HG03025 (cell line): ENCODE measurements at regions not wholly inside any gene's neighbourhood (a gene's known extent, or its start where the extent isn't known, plus 50 kb on each side); places are given as distances from the start of the nearest gene placed in this dataset.

Experiments used
- ATAC-seq: cut with Tn5 transposase; IDR thresholded peaks from one replicate; pipeline ENCODE4 v1.9.1; 2021; ENCODE audit warnings: mild to moderate bottlenecking, moderate library complexity; ENCODE audit not compliant: unreplicated experiment, low FRiP score

GRCh38 chr3:82957079-82957478, 1195.6 kb upstream of the GBE1 start:
- ATAC-seq = no peak

GRCh38 chr3:82954486-82954885, 1193.0 kb upstream of the GBE1 start:
- no peak for ATAC-seq

GRCh38 chr3:82942041-82942440, 1180.6 kb upstream of the GBE1 start:
- ATAC-seq = no peak

GRCh38 chr3:82940124-82940523, 1178.7 kb upstream of the GBE1 start:
- no peak for ATAC-seq

DNA sequence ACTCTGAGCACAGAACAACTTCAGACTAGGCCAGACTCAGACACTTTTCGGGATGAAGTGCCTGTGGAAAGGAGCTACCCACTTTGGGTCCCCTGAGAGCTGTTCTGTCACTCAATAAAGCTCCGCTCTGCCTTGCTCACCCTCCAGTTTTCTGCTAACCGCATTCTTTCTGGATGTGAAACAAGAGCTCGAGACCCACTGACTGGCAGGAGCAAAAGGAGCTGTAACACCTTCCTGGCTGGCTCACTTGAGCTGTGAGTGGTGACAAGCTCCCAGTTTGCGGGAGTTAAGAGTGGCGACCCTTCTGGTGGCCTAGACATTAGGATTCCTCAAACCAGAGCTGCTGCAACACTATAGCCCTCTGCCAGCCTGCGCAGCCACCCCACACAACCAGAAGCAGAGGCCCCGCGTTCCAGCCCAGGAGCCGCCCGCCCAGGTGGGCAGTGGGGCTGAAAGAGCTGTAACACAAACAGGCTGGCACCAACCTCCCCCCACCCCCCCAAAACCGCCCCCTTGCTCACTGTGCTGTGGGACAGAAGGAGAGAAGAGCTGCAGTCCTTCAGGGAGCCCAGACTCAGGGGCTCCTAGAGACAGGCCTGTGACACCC, 1178.1 kb upstream of the GBE1 start:
- no peak for ATAC-seq

- no peak for ATAC-seq
These were observed 1177.4 kb upstream of the GBE1 start for GRCh38 chr3:82938821-82939328.

DNA sequence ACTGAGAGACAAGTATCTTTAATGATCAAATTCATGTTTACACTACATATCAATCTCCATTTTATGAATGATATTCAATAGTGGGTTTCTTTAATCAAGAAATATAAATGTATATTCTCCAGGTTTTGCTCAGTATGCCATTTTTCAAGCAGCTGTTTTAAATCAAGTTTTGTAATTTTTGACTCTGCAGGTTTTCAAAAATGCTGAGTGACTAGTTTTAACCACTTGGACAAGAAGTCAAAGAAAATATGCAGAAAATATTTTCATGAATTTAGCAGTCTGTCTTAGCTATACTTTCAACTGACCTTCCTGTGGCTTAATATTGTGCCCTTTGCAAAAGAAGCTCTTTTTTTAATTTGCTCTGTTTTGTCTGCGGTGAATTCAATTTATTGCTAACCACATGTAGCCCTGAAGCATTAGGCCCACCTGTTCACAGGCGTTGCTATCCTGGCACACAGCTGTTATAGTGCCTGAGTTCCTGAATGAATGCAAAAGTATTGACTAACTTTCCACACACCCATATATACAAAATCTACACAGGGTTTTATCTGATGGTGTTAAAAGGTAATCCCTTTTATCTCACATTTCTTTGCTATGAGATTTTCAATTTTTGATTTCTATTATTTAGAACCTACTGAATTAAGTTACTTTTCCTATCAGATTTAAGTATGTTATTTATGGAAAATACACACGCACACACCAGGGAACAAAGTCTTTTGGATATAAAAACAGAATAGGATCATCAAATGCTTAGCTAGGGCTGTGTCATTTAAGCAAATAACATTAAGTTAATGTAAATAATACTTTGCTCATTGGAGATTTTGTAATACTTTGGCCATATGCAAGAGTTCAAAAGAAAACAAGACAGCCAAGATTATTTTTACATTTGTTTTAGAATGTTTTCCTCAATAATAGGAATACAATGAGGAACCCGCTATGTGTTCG, 1166.1 kb upstream of the GBE1 start:
- no peak for ATAC-seq

DNA sequence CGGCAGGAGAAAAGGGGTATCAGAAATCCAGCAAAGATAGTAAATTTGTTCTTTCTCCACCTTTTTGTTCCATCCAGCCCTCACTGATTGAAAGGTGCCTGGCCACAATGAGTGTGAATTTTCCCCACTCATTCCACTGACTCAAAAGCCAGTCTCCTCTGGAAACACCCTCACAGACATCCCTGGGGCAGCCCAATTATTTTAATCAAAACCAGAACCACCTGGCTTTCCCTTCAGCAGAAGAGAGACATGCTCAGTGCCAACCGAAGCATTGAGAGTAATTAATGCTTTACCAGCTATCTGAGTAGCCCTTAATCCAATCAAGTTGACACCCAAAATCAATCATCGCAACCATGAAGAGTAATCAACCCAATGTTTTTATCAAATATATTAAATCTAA, 1129.6 kb upstream of the GBE1 start:
- no peak for ATAC-seq

DNA sequence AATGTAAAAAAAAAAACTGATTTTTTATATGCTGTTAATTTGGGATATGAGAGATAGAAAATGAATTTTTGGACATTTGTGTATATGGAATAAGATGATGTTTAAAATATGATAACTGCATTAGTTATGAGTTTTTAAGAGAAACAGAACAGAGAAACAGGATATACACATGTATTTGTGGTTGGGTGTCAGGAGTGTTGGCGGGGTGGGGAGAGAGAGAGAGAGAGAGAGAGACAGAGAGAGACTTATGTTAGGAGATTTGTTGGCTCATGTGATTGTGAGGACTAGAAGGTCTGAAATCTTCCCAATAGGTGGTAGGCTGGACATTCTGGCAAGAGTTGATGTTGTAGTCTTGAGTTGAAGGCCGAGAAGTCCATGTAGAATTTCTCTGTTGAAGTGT, 1121.6 kb upstream of the GBE1 start:
- ATAC-seq = no peak

DNA sequence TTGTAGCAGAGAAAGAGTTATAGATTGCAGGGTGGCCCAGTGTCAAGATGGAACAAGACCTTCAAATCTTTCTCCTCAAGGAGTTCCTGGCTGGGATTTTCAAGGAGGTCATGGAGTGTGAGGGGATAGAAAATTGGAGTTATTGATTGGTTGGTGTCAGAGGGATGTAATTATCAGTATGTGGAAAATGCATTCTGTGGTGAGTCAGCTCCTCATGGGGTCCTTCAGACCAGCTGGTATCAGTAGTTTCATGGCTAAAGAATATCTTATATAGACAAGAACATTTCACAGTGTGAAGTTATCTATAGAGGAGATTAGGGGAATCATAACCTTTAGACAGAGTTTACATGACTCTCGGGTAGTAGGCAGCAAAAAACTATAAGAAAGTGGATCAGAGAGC, 1114.0 kb upstream of the GBE1 start:
- no peak for ATAC-seq

DNA sequence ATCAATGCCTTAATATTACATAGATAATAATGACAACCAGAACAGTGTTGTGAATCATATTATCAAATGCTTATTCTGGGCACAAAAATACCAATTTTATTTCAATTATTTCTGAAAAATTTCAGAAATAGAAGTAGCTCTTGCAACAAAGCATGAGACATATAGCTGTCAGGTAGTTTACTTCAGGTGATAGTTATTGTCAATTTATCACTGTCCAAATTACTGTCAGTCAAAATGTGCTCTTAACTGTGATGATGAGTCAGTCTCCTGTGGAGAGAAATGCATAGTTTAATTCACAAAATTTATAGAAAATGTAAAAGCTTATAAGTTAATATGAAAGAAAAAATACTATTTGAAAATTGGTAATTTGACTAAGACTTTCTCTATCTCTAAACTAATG, 1078.4 kb upstream of the GBE1 start:
- no peak for ATAC-seq

DNA sequence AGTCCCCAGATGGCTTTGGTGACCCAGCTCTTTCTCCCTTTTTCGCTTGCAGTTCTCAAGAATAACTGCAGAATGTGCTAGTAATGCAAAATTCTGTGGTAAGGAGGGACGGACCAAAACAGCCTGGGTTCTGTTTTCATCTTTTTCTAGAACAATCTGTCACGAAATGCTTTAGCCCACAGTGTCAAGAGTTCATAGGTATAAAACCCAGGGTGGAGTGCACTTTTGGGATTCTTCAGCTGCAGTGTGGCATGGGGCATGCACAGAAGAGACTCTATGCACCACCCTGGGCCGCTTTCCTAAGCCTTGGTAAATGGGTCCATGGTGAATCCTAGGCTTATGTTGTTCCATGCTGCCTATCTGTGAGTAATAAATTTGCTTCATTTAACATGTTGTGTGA, 1072.7 kb upstream of the GBE1 start:
- no peak for ATAC-seq

DNA sequence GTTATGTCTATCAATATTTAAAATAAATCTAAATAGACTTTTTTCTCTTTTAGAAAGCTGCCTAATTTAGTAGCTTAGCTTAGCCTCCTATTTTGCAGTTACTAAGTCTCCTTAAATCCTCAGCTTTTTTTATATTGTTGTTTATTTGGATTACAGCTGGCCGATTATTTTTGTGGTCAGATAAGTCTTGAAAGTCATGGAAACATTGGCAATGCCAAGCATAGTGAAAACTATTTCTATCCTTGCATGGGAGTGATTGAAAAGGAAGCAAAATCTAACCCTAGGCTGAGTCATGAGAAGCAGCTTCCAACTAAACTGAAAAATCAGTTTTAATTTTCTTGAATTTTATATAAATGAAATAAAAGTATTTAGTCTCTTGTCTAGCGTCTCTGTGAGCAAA, 1063.0 kb upstream of the GBE1 start:
- ATAC-seq = no peak

GRCh38 chr3:82816086-82816485, 1054.6 kb upstream of the GBE1 start:
- ATAC-seq = no peak

DNA sequence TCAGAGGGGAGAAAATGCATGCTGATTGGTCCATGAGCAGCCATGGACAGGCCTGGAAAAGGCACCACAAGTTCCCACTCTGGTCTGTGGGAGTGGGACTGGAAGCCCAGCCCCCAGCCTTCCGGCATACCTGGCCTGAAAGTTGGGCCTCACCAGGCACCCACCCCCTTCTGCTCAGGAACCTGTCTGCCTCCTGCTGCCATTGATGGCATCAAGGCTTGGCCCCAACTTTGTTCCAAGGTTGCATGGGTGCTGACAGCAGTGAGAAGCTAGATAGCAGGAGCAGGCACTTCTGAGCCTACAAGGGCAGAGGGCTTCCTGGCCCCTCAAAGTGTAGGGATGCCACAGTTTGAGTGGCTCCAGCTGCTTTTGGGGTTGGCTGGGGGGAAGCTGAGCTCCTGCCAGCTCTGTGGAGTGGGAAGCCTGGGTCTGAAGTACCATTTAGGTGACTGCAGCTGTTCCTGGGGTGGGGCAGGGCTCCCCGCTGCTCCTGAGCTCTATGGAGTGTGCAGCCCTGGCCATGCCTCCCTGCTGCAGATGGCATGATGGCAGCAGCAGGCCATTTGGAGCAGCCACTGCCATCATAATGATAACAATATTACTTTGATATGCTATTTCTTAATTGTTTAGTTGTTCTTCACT, 1054.1 kb upstream of the GBE1 start:
- no peak for ATAC-seq

- ATAC-seq = no peak
These were observed 1053.2 kb upstream of the GBE1 start for GRCh38 chr3:82814660-82815059.

- ATAC-seq = no peak
These were observed 1046.3 kb upstream of the GBE1 start for GRCh38 chr3:82807781-82808180.

- no peak for ATAC-seq
These were observed 1041.1 kb upstream of the GBE1 start for GRCh38 chr3:82802501-82802900.

DNA sequence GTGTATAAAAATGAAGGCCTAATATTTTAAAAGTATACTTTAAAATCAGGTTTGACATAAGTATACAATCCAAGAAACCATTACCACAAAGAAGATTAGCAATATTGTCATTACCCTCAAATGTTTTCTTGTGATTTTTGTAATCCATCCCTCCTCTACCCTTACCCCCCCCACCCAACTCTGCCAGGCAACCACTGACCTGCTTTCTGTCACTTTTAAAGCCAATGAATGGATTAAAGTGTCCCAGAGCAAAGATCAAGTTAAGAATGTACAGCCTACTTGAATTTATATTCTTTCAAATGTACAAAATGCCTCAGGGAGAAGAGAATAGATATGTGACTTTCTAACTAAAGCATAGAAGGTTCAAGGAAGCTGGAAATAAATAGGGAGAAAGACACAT, 1038.8 kb upstream of the GBE1 start:
- no peak for ATAC-seq

DNA sequence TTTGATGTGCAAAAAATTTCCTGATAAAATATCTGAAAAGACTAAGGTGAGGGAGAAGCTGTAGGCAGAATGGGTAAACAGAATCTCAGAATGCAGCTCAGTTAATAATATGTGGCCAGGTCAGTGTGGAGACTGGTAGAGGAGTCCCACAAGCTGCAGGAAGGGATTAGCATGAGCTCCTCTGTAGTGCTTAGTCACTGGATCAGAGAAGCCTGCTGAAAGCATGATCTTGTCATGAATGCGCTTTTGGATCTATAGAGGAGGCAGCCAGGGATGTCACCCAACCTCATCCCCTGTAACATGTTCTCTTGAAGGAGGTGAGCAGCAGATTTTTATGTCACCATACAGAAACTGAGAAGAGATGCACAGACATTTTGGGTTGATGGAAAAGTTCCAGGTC, 1035.3 kb upstream of the GBE1 start:
- no peak for ATAC-seq

- no peak for ATAC-seq
These were observed 1029.8 kb upstream of the GBE1 start for GRCh38 chr3:82791241-82791640.
